ENCODE measurements at regions not wholly inside any gene's neighbourhood (a gene's known extent, or its start where the extent isn't known, plus 50 kb on each side); places are given as distances from the start of the nearest gene placed in this dataset.

DNA sequence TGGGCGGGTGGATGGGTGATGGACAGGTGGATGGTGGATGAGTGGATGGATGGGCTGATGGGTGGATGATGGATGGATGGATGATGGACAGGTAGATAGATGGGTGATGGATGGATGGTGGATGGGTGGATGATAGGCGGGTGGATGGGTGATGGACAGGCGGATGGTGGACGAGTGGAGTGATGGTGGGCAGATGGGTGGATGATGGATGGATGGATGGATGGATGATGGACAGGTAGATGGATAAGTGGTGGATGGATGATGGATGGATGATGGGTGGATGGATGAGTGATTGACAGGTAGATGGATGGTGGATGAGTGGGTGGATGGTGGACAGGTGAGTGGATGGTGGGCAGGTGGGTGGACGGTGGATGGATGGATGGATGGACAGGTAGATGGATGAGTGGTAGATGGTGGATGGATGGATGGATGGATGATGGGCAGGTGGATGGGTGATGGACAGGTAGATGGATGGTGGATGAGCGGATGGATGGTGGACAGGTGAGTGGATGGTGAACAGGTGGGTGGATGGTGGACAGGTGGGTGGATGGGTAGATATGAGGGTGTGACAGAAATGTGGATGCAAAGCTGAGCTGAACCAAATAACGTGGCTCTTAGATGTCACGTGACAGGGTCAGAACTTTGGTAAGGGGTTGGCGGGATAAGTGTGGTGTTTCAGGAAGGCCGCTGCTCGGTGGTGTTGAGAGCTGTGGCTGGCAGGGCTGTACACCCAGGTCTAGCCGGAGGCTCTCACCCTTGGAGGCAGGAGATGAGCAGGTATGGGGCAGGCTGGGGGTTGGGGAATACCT lies 234.3 kb upstream of the CIBAR2 start:
- Mint-ChIP-seq H3K4me1 (ENCODE audit: low read depth, unreplicated experiment) (peaks cover 7% of the 10 kb centered on the region), H3K36me3 (ENCODE audit: low read depth, unreplicated experiment) (peaks cover 2% of the 10 kb centered on the region), H3K9me3 (ENCODE audit: unreplicated experiment) (peaks cover 4% of the 10 kb centered on the region), H3K27ac (ENCODE audit: unreplicated experiment) (no peak overlapping the region), H3K4me3 (ENCODE audit: unreplicated experiment) (no peak overlapping the region), H3K27me3 (ENCODE audit: low read depth, unreplicated experiment) (peaks cover 32% of the 10 kb centered on the region)
- DNase-seq (ENCODE audit: low read depth) (no peak), FAIRE-seq (no peak)
- no peak overlapping the region for H3K4me2 ChIP-seq (ENCODE audit: low read length)
- no peak overlapping the region for H3K9ac ChIP-seq (ENCODE audit: low read length)
- no peaks in the 10 kb centered on the region for H3K36me3 ChIP-seq (ENCODE audit: insufficient read depth, low read length)
- H3K79me2 ChIP-seq (ENCODE audit: insufficient read depth, low read length) = no peaks in the 10 kb centered on the region
- no peaks in the 10 kb centered on the region for H3K9me3 ChIP-seq (ENCODE audit: insufficient read depth, low read depth, low read length)
- H3K4me3 ChIP-seq (ENCODE audit: insufficient read depth, low read depth, low read length) = no peak overlapping the region
- H4K20me1 ChIP-seq (ENCODE audit: insufficient read depth, low read length) = peaks cover 93% of the 10 kb centered on the region
- H2AFZ ChIP-seq (ENCODE audit: low read depth, low read length) = no peak overlapping the region
- no peaks in the 10 kb centered on the region for H3K4me1 ChIP-seq (ENCODE audit: insufficient read depth, low read length)
- TF ChIP-seq CTCF (IDR thresholded peaks at IDR 0.05; ENCODE audit: insufficient read depth, low read depth, low read length) = no peak
- TF ChIP-seq EZH2 (IDR thresholded peaks at IDR 0.05; ENCODE audit: insufficient read depth, low read length) = no peak
- H3K27me3 ChIP-seq (ENCODE audit: insufficient read depth, low read length) = peaks cover 7% of the 10 kb centered on the region
- no peak overlapping the region for H3K27ac ChIP-seq (ENCODE audit: low read depth, low read length)

DNA sequence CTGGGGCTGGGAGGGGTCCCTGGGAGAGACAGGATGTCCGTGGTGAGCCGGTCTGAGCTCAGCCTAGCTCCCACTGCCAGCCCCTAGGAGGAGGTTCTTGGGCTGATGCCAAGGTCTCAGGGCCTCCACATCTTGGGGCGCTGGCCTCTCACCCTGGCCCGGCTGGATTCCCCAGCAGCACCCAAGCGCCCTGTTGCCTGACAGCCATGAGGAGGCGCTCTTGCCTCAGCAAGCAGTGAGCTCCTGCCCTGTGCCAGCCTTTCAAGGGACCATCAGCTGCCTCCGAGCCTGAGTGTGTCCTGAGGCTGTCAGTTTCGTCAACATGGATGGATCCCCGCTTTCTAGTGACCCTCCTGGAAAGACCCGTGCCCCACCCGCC lies 234.9 kb upstream of the CIBAR2 start:
- DNase-seq (ENCODE audit: low read depth) = no peak
- no peak overlapping the region for H3K27ac ChIP-seq (ENCODE audit: low read depth, low read length)

More for the DNA sequence above, 234.9 kb upstream of the CIBAR2 start:
- Histone ChIP-seq H4K20me1 (ENCODE audit: insufficient read depth, low read length) (peaks cover 92% of the 10 kb centered on the region), H3K27me3 (ENCODE audit: insufficient read depth, low read length) (peaks cover 7% of the 10 kb centered on the region), H3K4me1 (ENCODE audit: insufficient read depth, low read length) (no peaks in the 10 kb centered on the region), H3K36me3 (ENCODE audit: insufficient read depth, low read length) (no peaks in the 10 kb centered on the region), H3K4me3 (ENCODE audit: insufficient read depth, low read depth, low read length) (no peak overlapping the region), H3K4me2 (ENCODE audit: low read length) (no peak overlapping the region), H3K9ac (ENCODE audit: low read length) (no peak overlapping the region), H3K9me3 (ENCODE audit: insufficient read depth, low read depth, low read length) (no peaks in the 10 kb centered on the region), H2AFZ (ENCODE audit: low read depth, low read length) (no peak overlapping the region), H3K79me2 (ENCODE audit: insufficient read depth, low read length) (no peaks in the 10 kb centered on the region)
- no peak for TF ChIP-seq CTCF (IDR thresholded peaks at IDR 0.05; ENCODE audit: insufficient read depth, low read depth, low read length)
- TF ChIP-seq EZH2 (IDR thresholded peaks at IDR 0.05; ENCODE audit: insufficient read depth, low read length) = no peak
- no peak overlapping the region for H3K27ac Mint-ChIP-seq (ENCODE audit: unreplicated experiment)
- peaks cover 7% of the 10 kb centered on the region for H3K4me1 Mint-ChIP-seq (ENCODE audit: low read depth, unreplicated experiment)
- FAIRE-seq = no peak
- peaks cover 29% of the 10 kb centered on the region for H3K27me3 Mint-ChIP-seq (ENCODE audit: low read depth, unreplicated experiment)
- H3K4me3 Mint-ChIP-seq (ENCODE audit: unreplicated experiment) = no peak overlapping the region
- H3K36me3 Mint-ChIP-seq (ENCODE audit: low read depth, unreplicated experiment) = peaks cover 2% of the 10 kb centered on the region
- peaks cover 4% of the 10 kb centered on the region for H3K9me3 Mint-ChIP-seq (ENCODE audit: unreplicated experiment)
